PC-9 (cell line): ENCODE measurements at regions not wholly inside any gene's neighbourhood (a gene's known extent, or its start where the extent isn't known, plus 50 kb on each side); places are given as distances from the start of the nearest gene placed in this dataset.

Experiments used
- BruUV-seq: library from RNA; stranded (reverse); fragments of 400-500 nt; replicated peaks from 2 replicates; lab custom pipeline; 2021; lab: Mats Ljungman, UMichigan
- CTCF ChIA-PET: fragments of 300-600 bp; sonication (Branson Sonifier 250); formaldehyde crosslinking; loops from one replicate; lab custom pipeline; 2022; ENCODE audit warnings: antibody characterized with exemption; lab: Charles Lee
- POLR2A ChIA-PET: fragments of 300-600 bp; sonication (Branson Sonifier 250); formaldehyde crosslinking; loops from one replicate; lab custom pipeline; 2022; ENCODE audit warnings: antibody characterized with exemption; ENCODE audit not compliant: unreplicated experiment; lab: Charles Lee
- DNase-seq, 2 experiments: peaks; one replicate each; pipeline versions ENCODE4 v3.0.0 to v3.0.0-alpha.2; 2015 to 2022; ENCODE audit warnings: mixed read lengths in 1 of 2
- H2AFZ ChIP-seq: fragments of 200-600 bp; sonication (generic); 2 replicates; pipeline ENCODE4 v1.8.1; 2017; ENCODE audit warnings: antibody characterized with exemption
- H3F3A ChIP-seq: fragments of 200-600 bp; sonication (generic); 2 replicates; pipeline ENCODE4 v1.8.1; 2017; ENCODE audit warnings: antibody characterized with exemption, mild to moderate bottlenecking, low read depth; ENCODE audit not compliant: insufficient read depth
- H3K27ac ChIP-seq: fragments of 200-600 bp; sonication (generic); 2 replicates; pipeline ENCODE4 v1.6.1; 2016; ENCODE audit warnings: mixed run types
- H3K27me3 ChIP-seq: fragments of 200-600 bp; sonication (generic); 2 replicates; pipeline ENCODE4 v1.6.1; 2016; ENCODE audit warnings: low read depth, mixed run types; ENCODE audit not compliant: insufficient read depth
- H3K36me3 ChIP-seq: fragments of 200-600 bp; sonication (generic); 2 replicates; pipeline ENCODE4 v1.6.1; 2016; ENCODE audit warnings: low read depth, mixed run types
- H3K4me1 ChIP-seq: fragments of 200-600 bp; sonication (generic); replicated peaks from 2 replicates; pipeline ENCODE4 v1.6.1; 2016; ENCODE audit warnings: mixed run types; ENCODE audit not compliant: insufficient read depth
- H3K4me2 ChIP-seq: fragments of 200-600 bp; sonication (generic); 2 replicates; pipeline ENCODE4 v1.6.1; 2017; ENCODE audit warnings: mixed run types
- H3K4me3 ChIP-seq: fragments of 200-600 bp; sonication (generic); 2 replicates; pipeline ENCODE4 v1.6.1; 2016; ENCODE audit warnings: mixed run types
- H3K79me2 ChIP-seq: fragments of 200-600 bp; sonication (generic); 2 replicates; pipeline ENCODE4 v1.6.1; 2017; ENCODE audit warnings: low read depth, mixed run types
- H3K9me2 ChIP-seq: fragments of 200-600 bp; sonication (generic); 2 replicates; pipeline ENCODE4 v1.8.1; 2017; ENCODE audit warnings: mild to moderate bottlenecking; ENCODE audit not compliant: insufficient read depth
- H3K9me3 ChIP-seq: fragments of 200-600 bp; sonication (generic); 2 replicates; pipeline ENCODE4 v1.8.1; 2016; ENCODE audit warnings: low read depth; ENCODE audit not compliant: insufficient read depth
- H4K20me1 ChIP-seq: fragments of 200-600 bp; sonication (generic); 2 replicates; pipeline ENCODE4 v1.8.1; 2017; ENCODE audit not compliant: insufficient read depth
- CTCF ChIP-seq: fragments of 200-600 bp; sonication (generic); conservative IDR thresholded peaks from 2 replicates; pipeline ENCODE4 v1.6.1; 2017; ENCODE audit warnings: mixed run types, antibody characterized with exemption, mild to moderate bottlenecking, moderate library complexity
- EZH2 ChIP-seq: fragments of 200-600 bp; sonication (generic); IDR thresholded peaks from 2 replicates; pipeline ENCODE4 v1.8.0; 2017; ENCODE audit warnings: antibody characterized with exemption, low read depth
- intact Hi-C: fragments of 100-400 bp; cut with micrococcal nuclease; formaldehyde crosslinking; loops from one replicate; pipeline ENCODE4 v1.10.0; 2022; ENCODE audit not compliant: unreplicated experiment

- ChIA-PET CTCF (no interaction called here), POLR2A (no interaction called here)
- Histone ChIP-seq H3K4me3 (no peak overlapping the region), H3K4me1 (no peaks in the 10 kb centered on the region), H3F3A (no peaks in the 10 kb centered on the region), H3K36me3 (no peaks in the 10 kb centered on the region), H3K27me3 (no peaks in the 10 kb centered on the region), H3K79me2 (no peaks in the 10 kb centered on the region), H3K9me3 (no peaks in the 10 kb centered on the region), H3K4me2 (no peak overlapping the region), H4K20me1 (no peaks in the 10 kb centered on the region), H3K9me2 (no peaks in the 10 kb centered on the region), H3K27ac (no peak overlapping the region), H2AFZ (no peak overlapping the region)
- no TSS peak for BruUV-seq
- intact Hi-C loops, result no loop called here
- TF ChIP-seq CTCF (no peak), EZH2 (no peak)
- no peak for DNase-seq
Observed at GRCh38 chrX:97705936-97706335, 822.2 kb downstream of the RPA4 start.

GRCh38 chrX:97714072-97714471 is 830.4 kb downstream of the RPA4 start:
- DNase-seq, result no peak
- Histone ChIP-seq H3K4me3 (no peak overlapping the region), H3K4me1 (no peaks in the 10 kb centered on the region), H3K9me2 (no peaks in the 10 kb centered on the region), H3K79me2 (no peaks in the 10 kb centered on the region), H3K27ac (no peak overlapping the region), H3K36me3 (no peaks in the 10 kb centered on the region), H3K4me2 (no peak overlapping the region), H3K9me3 (no peaks in the 10 kb centered on the region), H4K20me1 (no peaks in the 10 kb centered on the region), H2AFZ (no peak overlapping the region), H3K27me3 (no peaks in the 10 kb centered on the region), H3F3A (no peaks in the 10 kb centered on the region)
- intact Hi-C loops, result no loop called here
- no TSS peak for BruUV-seq
- CTCF ChIA-PET, result no interaction called here
- no peak for TF ChIP-seq EZH2
- no peak for TF ChIP-seq CTCF
- POLR2A ChIA-PET, result no interaction called here

DNA sequence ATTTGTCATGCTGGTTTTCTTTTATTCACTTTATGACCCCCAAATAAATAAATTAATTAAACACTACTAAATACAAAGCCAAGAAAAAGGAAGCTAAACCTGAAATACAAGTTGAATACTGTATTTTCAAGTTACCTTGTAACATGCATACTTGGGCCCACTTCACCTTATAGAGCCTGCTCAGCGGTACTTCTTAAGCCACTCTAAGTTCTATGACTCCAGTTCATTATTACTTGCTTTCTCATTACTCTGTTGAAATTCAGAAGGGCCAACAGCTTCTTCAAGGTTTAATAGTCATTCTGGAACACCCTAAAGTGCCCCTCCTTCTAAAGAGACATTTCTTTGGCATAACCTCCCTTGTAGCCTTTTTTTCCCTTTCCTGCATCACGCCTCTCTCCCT is 844.5 kb downstream of the RPA4 start:
- Histone ChIP-seq H3K9me3 (no peaks in the 10 kb centered on the region), H3K4me2 (no peak overlapping the region), H3K4me1 (no peaks in the 10 kb centered on the region), H3K9me2 (no peaks in the 10 kb centered on the region), H3K27ac (no peak overlapping the region), H4K20me1 (no peaks in the 10 kb centered on the region), H3K27me3 (no peaks in the 10 kb centered on the region), H3F3A (no peaks in the 10 kb centered on the region), H2AFZ (no peak overlapping the region), H3K36me3 (no peaks in the 10 kb centered on the region), H3K4me3 (no peak overlapping the region), H3K79me2 (no peaks in the 10 kb centered on the region)
- ChIA-PET POLR2A (no interaction called here), CTCF (no interaction called here)
- DNase-seq, result no peak
- TF ChIP-seq CTCF, result no peak
- TF ChIP-seq EZH2, result no peak
- intact Hi-C loops, result no loop called here
- no TSS peak for BruUV-seq
